ENCODE measurements at regions not wholly inside any gene's neighbourhood (a gene's known extent, or its start where the extent isn't known, plus 50 kb on each side); places are given as distances from the start of the nearest gene placed in this dataset.

- DNase-seq (no peak), ATAC-seq (no peak)
- intact Hi-C loops (cut with DNase I, micrococcal nuclease), result no loop called here
These were observed 145.0 kb downstream of the RTL3 start for GRCh38 chrX:78513971-78514738.

GRCh38 chrX:78506248-78506647 lies 152.9 kb downstream of the RTL3 start:
- DNase-seq (no peak), ATAC-seq (no peak)
- intact Hi-C loops (cut with DNase I, micrococcal nuclease), result no loop called here

GRCh38 chrX:78496483-78496882 lies 162.6 kb downstream of the RTL3 start:
- ATAC-seq, result no peak
- intact Hi-C loops (cut with DNase I, micrococcal nuclease), result no loop called here
- no peak for DNase-seq

GRCh38 chrX:78493180-78493579 lies 165.8 kb upstream of the CYSLTR1 start:
- intact Hi-C loops (cut with DNase I, micrococcal nuclease), result no loop called here
- ATAC-seq, result no peak
- DNase-seq, result no peak

GRCh38 chrX:78476701-78477100 lies 149.3 kb upstream of the CYSLTR1 start:
- intact Hi-C loops (cut with DNase I, micrococcal nuclease), result no loop called here
- ATAC-seq, result no peak

GRCh38 chrX:78456909-78457308 lies 129.5 kb upstream of the CYSLTR1 start:
- intact Hi-C loops (cut with DNase I, micrococcal nuclease), result no loop called here
- ATAC-seq, result no peak
- DNase-seq, result no peak

More at GRCh38 chrX:78476701-78477100, 149.3 kb upstream of the CYSLTR1 start:
- DNase-seq, result no peak

GRCh38 chrX:78455901-78456300 lies 128.5 kb upstream of the CYSLTR1 start:
- intact Hi-C loops (cut with DNase I, micrococcal nuclease), result no loop called here
- DNase-seq (no peak), ATAC-seq (no peak)

- ATAC-seq (no peak), DNase-seq (no peak)
- intact Hi-C loops (cut with DNase I, micrococcal nuclease), result no loop called here
These were observed 124.9 kb upstream of the CYSLTR1 start for GRCh38 chrX:78452356-78452755.

GRCh38 chrX:78437621-78438020 lies 110.2 kb upstream of the CYSLTR1 start:
- ATAC-seq (no peak), DNase-seq (no peak)
- intact Hi-C loops (cut with DNase I, micrococcal nuclease), result no loop called here

GRCh38 chrX:78429172-78429571 lies 101.8 kb upstream of the CYSLTR1 start:
- intact Hi-C loops (cut with DNase I, micrococcal nuclease), result no loop called here
- DNase-seq, result no peak
- ATAC-seq, result no peak

- intact Hi-C loops (cut with DNase I, micrococcal nuclease), result no loop called here
- DNase-seq, result no peak
- ATAC-seq, result no peak
These were observed 61.3 kb upstream of the CYSLTR1 start for GRCh38 chrX:78388663-78389062.

GRCh38 chrX:78387364-78387763 lies 60.0 kb upstream of the CYSLTR1 start:
- DNase-seq, result no peak
- no peak for ATAC-seq
- intact Hi-C loops (cut with DNase I, micrococcal nuclease), result no loop called here

GRCh38 chrX:78384486-78384885 lies 57.1 kb upstream of the CYSLTR1 start:
- ATAC-seq, result no peak
- DNase-seq, result no peak
- intact Hi-C loops (cut with DNase I, micrococcal nuclease), result no loop called here

GRCh38 chrX:78383594-78383993 lies 56.2 kb upstream of the CYSLTR1 start:
- no peak for ATAC-seq
- DNase-seq, result no peak
- intact Hi-C loops (cut with DNase I, micrococcal nuclease), result no loop called here

- DNase-seq, result no peak
- no peak for ATAC-seq
These were observed 51.2 kb upstream of the CYSLTR1 start for GRCh38 chrX:78378476-78379115.

More at GRCh38 chrX:78378476-78379115, 51.2 kb upstream of the CYSLTR1 start:
- intact Hi-C loops (cut with DNase I, micrococcal nuclease), result no loop called here
